Activated naive CD4-positive, alpha-beta T cell treated with anti-CD3 and anti-CD28 coated beads for 36 hours (primary cell): ENCODE measurements at regions not wholly inside any gene's neighbourhood (a gene's known extent, or its start where the extent isn't known, plus 50 kb on each side); places are given as distances from the start of the nearest gene placed in this dataset.
"Not testable (repeated sequence)": the region's sequence is repeated elsewhere in the genome, so short reads cannot be mapped to it uniquely, and the experiment has no call there.

Experiments used
- CTCF ChIA-PET: fragments of 350-600 bp; sonication (Branson Sonifier 250); formaldehyde crosslinking; loops from one replicate; lab custom pipeline; 2021; ENCODE audit warnings: antibody characterized with exemption; lab: Charles Lee
- DNase-seq: peaks from one replicate; pipeline ENCODE4 v3.0.0-alpha.2; 2020
- H3K27ac Mint-ChIP-seq: one replicate; pipeline ENCODE4 v1.8.0; 2021; ENCODE audit warnings: mild to moderate bottlenecking, mixed read lengths
- H3K27me3 Mint-ChIP-seq: one replicate; pipeline ENCODE4 v1.8.0; 2021; ENCODE audit warnings: low read depth, mixed read lengths
- H3K36me3 Mint-ChIP-seq: one replicate; pipeline ENCODE4 v1.8.0; 2021; ENCODE audit warnings: low read depth, mixed read lengths
- H3K4me1 Mint-ChIP-seq: one replicate; pipeline ENCODE4 v1.8.0; 2021; ENCODE audit warnings: low read depth, mixed read lengths
- H3K4me3 Mint-ChIP-seq: one replicate; pipeline ENCODE4 v1.8.0; 2021; ENCODE audit warnings: mild to moderate bottlenecking, moderate library complexity, mixed read lengths
- H3K9me3 Mint-ChIP-seq: one replicate; pipeline ENCODE4 v1.8.0; 2021; ENCODE audit warnings: mixed read lengths
- intact Hi-C: fragments of 100-400 bp; cut with micrococcal nuclease; formaldehyde crosslinking; loops from one replicate; pipeline ENCODE4 v1.15.1; 2023

- DNase-seq, H3K27ac Mint-ChIP-seq, intact Hi-C loops, H3K27me3 Mint-ChIP-seq, H3K4me3 Mint-ChIP-seq, H3K4me1 Mint-ChIP-seq, CTCF ChIA-PET: not testable (repeated sequence)
- Mint-ChIP-seq H3K36me3 (peaks cover 10% of the 10 kb centered on the region), H3K9me3 (peaks cover 53% of the 10 kb centered on the region)
These were observed 3916.1 kb upstream of the OR11H1 start for GRCh38 chr22:11611876-11612275.

- peaks cover 12% of the 10 kb centered on the region for H3K36me3 Mint-ChIP-seq
- H3K27me3 Mint-ChIP-seq, intact Hi-C loops, H3K4me3 Mint-ChIP-seq, DNase-seq, CTCF ChIA-PET, H3K27ac Mint-ChIP-seq, H3K4me1 Mint-ChIP-seq: not testable (repeated sequence)
- H3K9me3 Mint-ChIP-seq: peaks cover 58% of the 10 kb centered on the region
These were observed 3914.7 kb upstream of the OR11H1 start for GRCh38 chr22:11613081-11613897.

- H3K27me3 Mint-ChIP-seq: no peaks in the 10 kb centered on the region
- CTCF ChIA-PET: no interaction called here
- H3K4me3 Mint-ChIP-seq: no peak overlapping the region
- H3K36me3 Mint-ChIP-seq: peaks cover 12% of the 10 kb centered on the region
- DNase-seq: no peak
- no peak overlapping the region for H3K27ac Mint-ChIP-seq
- peaks cover 59% of the 10 kb centered on the region for H3K9me3 Mint-ChIP-seq
- no peaks in the 10 kb centered on the region for H3K4me1 Mint-ChIP-seq
- intact Hi-C loops: no loop called here
These were observed 3913.9 kb upstream of the OR11H1 start for GRCh38 chr22:11613898-11614755.

- peaks cover 12% of the 10 kb centered on the region for H3K36me3 Mint-ChIP-seq
These were observed 3913.1 kb upstream of the OR11H1 start for GRCh38 chr22:11614798-11615433.

GRCh38 chr22:11616811-11617210 is 3911.2 kb upstream of the OR11H1 start:
- H3K27me3 Mint-ChIP-seq: no peaks in the 10 kb centered on the region
- CTCF ChIA-PET: no interaction called here
- H3K4me1 Mint-ChIP-seq: no peaks in the 10 kb centered on the region
- peaks cover 12% of the 10 kb centered on the region for H3K36me3 Mint-ChIP-seq
- H3K27ac Mint-ChIP-seq: no peak overlapping the region
- no peak for DNase-seq
- H3K4me3 Mint-ChIP-seq: no peak overlapping the region
- intact Hi-C loops: no loop called here
- H3K9me3 Mint-ChIP-seq: peaks cover 60% of the 10 kb centered on the region

More at GRCh38 chr22:11614798-11615433, 3913.1 kb upstream of the OR11H1 start:
- H3K4me1 Mint-ChIP-seq, CTCF ChIA-PET, H3K27ac Mint-ChIP-seq, DNase-seq, intact Hi-C loops, H3K4me3 Mint-ChIP-seq, H3K27me3 Mint-ChIP-seq: not testable (repeated sequence)
- peaks cover 64% of the 10 kb centered on the region for H3K9me3 Mint-ChIP-seq

GRCh38 chr22:11618322-11618662 is 3909.7 kb upstream of the OR11H1 start:
- intact Hi-C loops, H3K27me3 Mint-ChIP-seq, H3K27ac Mint-ChIP-seq, H3K4me1 Mint-ChIP-seq, CTCF ChIA-PET, H3K4me3 Mint-ChIP-seq, DNase-seq: not testable (repeated sequence)
- H3K36me3 Mint-ChIP-seq: peaks cover 12% of the 10 kb centered on the region
- H3K9me3 Mint-ChIP-seq: peaks cover 53% of the 10 kb centered on the region

- DNase-seq, H3K27me3 Mint-ChIP-seq, H3K4me1 Mint-ChIP-seq, H3K27ac Mint-ChIP-seq, CTCF ChIA-PET, H3K4me3 Mint-ChIP-seq, intact Hi-C loops: not testable (repeated sequence)
- H3K36me3 Mint-ChIP-seq: peaks cover 12% of the 10 kb centered on the region
- H3K9me3 Mint-ChIP-seq: peaks cover 53% of the 10 kb centered on the region
These were observed 3909.3 kb upstream of the OR11H1 start for GRCh38 chr22:11618688-11619087.

GRCh38 chr22:11620921-11621762 is 3906.8 kb upstream of the OR11H1 start:
- DNase-seq, intact Hi-C loops, H3K27me3 Mint-ChIP-seq, CTCF ChIA-PET, H3K4me1 Mint-ChIP-seq, H3K27ac Mint-ChIP-seq, H3K36me3 Mint-ChIP-seq, H3K4me3 Mint-ChIP-seq: not testable (repeated sequence)
- peaks cover 42% of the 10 kb centered on the region for H3K9me3 Mint-ChIP-seq

- H3K4me3 Mint-ChIP-seq, H3K27me3 Mint-ChIP-seq, H3K4me1 Mint-ChIP-seq, H3K27ac Mint-ChIP-seq, intact Hi-C loops, DNase-seq, H3K36me3 Mint-ChIP-seq, CTCF ChIA-PET: not testable (repeated sequence)
- H3K9me3 Mint-ChIP-seq: peaks cover 35% of the 10 kb centered on the region
These were observed 3905.2 kb upstream of the OR11H1 start for GRCh38 chr22:11622774-11623173.

- H3K4me1 Mint-ChIP-seq, CTCF ChIA-PET, H3K27ac Mint-ChIP-seq, H3K4me3 Mint-ChIP-seq, DNase-seq, H3K27me3 Mint-ChIP-seq, intact Hi-C loops: not testable (repeated sequence)
- peaks cover 12% of the 10 kb centered on the region for H3K36me3 Mint-ChIP-seq
- peaks cover 28% of the 10 kb centered on the region for H3K9me3 Mint-ChIP-seq
These were observed 3902.1 kb upstream of the OR11H1 start for GRCh38 chr22:11625711-11626421.

GRCh38 chr22:11626422-11626773 is 3901.6 kb upstream of the OR11H1 start:
- H3K9me3 Mint-ChIP-seq: peaks cover 30% of the 10 kb centered on the region
- CTCF ChIA-PET: interaction anchor here (0.7 kb wide), 1 partner anchor 20 kb away, joined by 3 read pairs; no protein-coding TSS in a partner anchor
- intact Hi-C loops: no loop called here
- peak overlapping the region; percentile 15 for H3K27ac Mint-ChIP-seq
- H3K27me3 Mint-ChIP-seq: no peaks in the 10 kb centered on the region
- no peak overlapping the region for H3K4me3 Mint-ChIP-seq
- H3K4me1 Mint-ChIP-seq: no peaks in the 10 kb centered on the region
- DNase-seq: no peak
- H3K36me3 Mint-ChIP-seq: peaks cover 13% of the 10 kb centered on the region
